LHCN-M2 (cell line): ENCODE measurements at regions not wholly inside any gene's neighbourhood (a gene's known extent, or its start where the extent isn't known, plus 50 kb on each side); places are given as distances from the start of the nearest gene placed in this dataset.

Source experiments
- DNase-seq: peaks from one replicate; pipeline ENCODE4 v3.0.0-alpha.2; 2012; ENCODE audit warnings: low read depth

- DNase-seq, result no peak
Observed at GRCh38 chrX:66328950-66329596, 165.0 kb downstream of the HEPH start.

- no peak for DNase-seq
Observed at GRCh38 chrX:66360894-66361293, 196.8 kb downstream of the HEPH start.

- DNase-seq, result no peak
Observed at GRCh38 chrX:66384722-66385121, 220.7 kb downstream of the HEPH start.

DNA sequence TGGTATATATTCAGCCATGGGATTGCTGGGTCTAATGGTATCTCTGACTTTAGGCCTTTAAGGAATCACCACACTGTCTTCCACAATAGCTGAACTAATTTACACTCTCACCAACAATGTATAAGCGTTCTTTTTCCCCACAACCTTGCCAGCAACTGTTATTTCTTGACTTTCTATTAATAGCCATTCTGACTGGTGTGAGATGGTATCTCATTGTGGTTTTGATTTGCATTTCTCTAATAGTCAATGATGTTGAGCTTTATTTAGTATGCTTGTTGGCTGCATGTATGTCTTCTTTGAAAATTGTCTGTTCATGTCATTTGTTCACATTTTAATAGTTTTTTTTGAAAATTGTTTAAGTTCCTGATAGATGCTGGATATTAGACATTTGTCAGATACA lies 235.2 kb downstream of the HEPH start:
- DNase-seq, result no peak

DNA sequence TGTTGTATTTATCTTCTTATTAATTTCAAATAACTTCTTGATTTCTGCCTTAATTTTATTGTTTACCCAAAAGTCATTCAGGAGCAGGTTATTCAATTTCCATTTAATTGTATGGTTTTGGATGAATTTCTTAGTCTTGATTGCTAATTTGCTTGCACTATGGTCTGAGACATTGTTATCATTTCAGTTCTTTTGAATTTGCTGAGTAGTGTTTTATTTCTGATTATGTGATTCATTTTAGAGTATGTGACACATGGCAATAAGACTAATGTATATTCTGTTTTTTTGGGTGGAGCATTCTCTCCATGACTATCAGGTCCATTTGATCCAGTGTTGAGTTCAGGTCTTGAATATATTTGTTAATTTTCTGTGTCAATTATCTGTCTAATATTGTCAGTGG lies 236.7 kb downstream of the EDA2R start:
- DNase-seq, result no peak

DNA sequence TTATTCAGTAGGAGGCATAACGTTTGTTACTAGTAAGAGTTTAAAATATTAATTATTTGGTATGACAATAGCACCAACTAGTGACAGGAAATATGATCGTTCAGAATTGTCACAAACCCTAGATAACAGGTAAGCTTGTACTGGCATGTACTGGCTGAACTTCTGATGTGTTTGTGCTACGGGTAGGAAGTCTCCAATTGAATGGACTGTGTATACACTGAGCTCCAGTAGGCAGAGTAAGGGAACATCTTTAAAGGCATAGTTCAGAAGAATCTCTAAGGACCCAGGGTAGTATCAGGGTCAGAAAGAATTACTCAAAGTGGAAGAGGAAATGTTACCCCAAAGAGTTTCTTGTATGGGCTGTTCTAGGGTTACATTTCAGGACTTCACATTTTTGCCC lies 230.4 kb downstream of the EDA2R start:
- DNase-seq, result peak; percentile 0

- no peak for DNase-seq
Observed at GRCh38 chrX:66410806-66411205, 228.1 kb downstream of the EDA2R start.
